Thyroid gland (tissue), 4 donors: ENCODE measurements at regions not wholly inside any gene's neighbourhood (a gene's known extent, or its start where the extent isn't known, plus 50 kb on each side); places are given as distances from the start of the nearest gene placed in this dataset.
A peak's percentile ranks its signal among the peaks of the same experiment; 100 is the strongest.

Source experiments
- DNase-seq, 2 donors: peaks; one replicate each; pipeline ENCODE4 v3.0.0-alpha.2; 2019
- H3K27ac ChIP-seq, 3 donors: fragments of 200-600 bp; sonication (generic); 1 replicate in 2 of 3; 2 replicates in 1 of 3; pipeline ENCODE4 v1.5.1; 2016 to 2019; ENCODE audit warnings: mild to moderate bottlenecking in 1 of 3, moderate library complexity in 1 of 3
- H3K27me3 ChIP-seq: fragments of 200-600 bp; sonication (generic); one replicate; pipeline ENCODE4 v1.5.1; 2019
- H3K36me3 ChIP-seq, 2 donors: fragments of 200-600 bp; sonication (generic); one replicate each; pipeline ENCODE4 v1.5.1; 2016 to 2019
- H3K4me1 ChIP-seq, 2 donors: fragments of 200-600 bp; sonication (generic); one replicate each; pipeline ENCODE4 v1.5.1; 2017 to 2019
- H3K4me3 ChIP-seq, 3 donors: fragments of 200-600 bp; sonication (generic); replicated peaks in 1 of 3; 1 replicate in 2 of 3; 2 replicates in 1 of 3; pipeline ENCODE4 v1.5.1; 2016; ENCODE audit warnings: mild to moderate bottlenecking in 1 of 3
- H3K9me3 ChIP-seq: fragments of 200-600 bp; sonication (generic); one replicate; pipeline ENCODE4 v1.5.1; 2017
- CTCF ChIP-seq, 6 experiments: fragments of 200-600 bp in 3 of 6; fragments of 450-650 bp in 3 of 6; sonication (generic) in 3 of 6; IDR thresholded peaks; one replicate each; pipeline ENCODE4 v1.5.1; 2016 to 2019; ENCODE audit warnings: antibody characterized with exemption in 6 of 6, mild to moderate bottlenecking in 2 of 6, inconsistent platforms in 1 of 6, moderate library complexity in 1 of 6
- POLR2A ChIP-seq, 2 donors: fragments of 450-650 bp; IDR thresholded peaks; one replicate each; pipeline ENCODE4 v1.6.1; 2017; ENCODE audit warnings: antibody characterized with exemption in 2 of 2, mild to moderate bottlenecking in 2 of 2, moderate library complexity in 1 of 2
- WGBS, 2 donors: methylation state at CpG; one replicate each; pipeline ENCODE4 v1.1.5; 2017; 5-methylcytosine and 5-hydroxymethylcytosine counted together
- intact Hi-C: fragments of 100-400 bp; cut with DNase I; formaldehyde crosslinking; loops from one replicate; pipeline ENCODE4 v1.15.1; 2023

- no peaks in the 10 kb centered on the region for H3K9me3 ChIP-seq
- intact Hi-C loops: no loop called here
- no peak for TF ChIP-seq CTCF (IDR thresholded peaks at IDR 0.05)
- TF ChIP-seq POLR2A (IDR thresholded peaks at IDR 0.05): no peak
- DNase-seq: no peak
- H3K36me3 ChIP-seq: no peaks in the 10 kb centered on the region
- no peaks in the 10 kb centered on the region for H3K27me3 ChIP-seq
- no peak overlapping the region for H3K27ac ChIP-seq
- H3K4me3 ChIP-seq: no peak overlapping the region
- H3K4me1 ChIP-seq: no peaks in the 10 kb centered on the region
Measured at GRCh38 chr2:56450772-56451171, 267.0 kb downstream of the CCDC85A start.

- 84 to 91% methylated on average over 2 of the region's 2 CpGs for WGBS, 2 donors
- intact Hi-C loops: no loop called here
Measured at GRCh38 chr2:56455642-56456041, 271.9 kb downstream of the CCDC85A start.

GRCh38 chr2:56456791-56457190, 273.0 kb downstream of the CCDC85A start:
- 38 to 50% methylated on average over 1 of the region's 1 CpG for WGBS, 2 donors

More at GRCh38 chr2:56455642-56456041, 271.9 kb downstream of the CCDC85A start:
- Histone ChIP-seq H3K4me3 (no peak overlapping the region), H3K9me3 (no peaks in the 10 kb centered on the region), H3K27ac (no peak overlapping the region), H3K27me3 (no peaks in the 10 kb centered on the region), H3K4me1 (peaks cover 4 to 8% of the 10 kb centered on the region in 2 donors), H3K36me3 (no peaks in the 10 kb centered on the region)
- TF ChIP-seq POLR2A (IDR thresholded peaks at IDR 0.05) (no peak), CTCF (IDR thresholded peaks at IDR 0.05) (no peak)
- DNase-seq: no peak

GRCh38 chr2:56460508-56460907, 276.7 kb downstream of the CCDC85A start:
- Histone ChIP-seq H3K4me3 (no peak overlapping the region), H3K27ac (no peak overlapping the region), H3K27me3 (no peaks in the 10 kb centered on the region), H3K9me3 (no peaks in the 10 kb centered on the region), H3K4me1 (peaks cover 4 to 8% of the 10 kb centered on the region in 2 donors), H3K36me3 (no peaks in the 10 kb centered on the region)
- 88 to 100% methylated on average over 1 of the region's 1 CpG for WGBS, 2 donors
- intact Hi-C loops: no loop called here
- TF ChIP-seq POLR2A (IDR thresholded peaks at IDR 0.05) (no peak), CTCF (IDR thresholded peaks at IDR 0.05) (no peak)
- DNase-seq: no peak

More at GRCh38 chr2:56456791-56457190, 273.0 kb downstream of the CCDC85A start:
- Histone ChIP-seq H3K4me3 (no peak overlapping the region), H3K9me3 (no peaks in the 10 kb centered on the region), H3K36me3 (no peaks in the 10 kb centered on the region), H3K27ac (no peak overlapping the region), H3K4me1 (peaks cover 4 to 8% of the 10 kb centered on the region in 2 donors), H3K27me3 (no peaks in the 10 kb centered on the region)
- TF ChIP-seq CTCF (IDR thresholded peaks at IDR 0.05) (no peak), POLR2A (IDR thresholded peaks at IDR 0.05) (no peak)
- DNase-seq: peak; percentile 70 to 71
- intact Hi-C loops: no loop called here

- TF ChIP-seq CTCF (IDR thresholded peaks at IDR 0.05) (no peak), POLR2A (IDR thresholded peaks at IDR 0.05) (no peak)
- 92 to 96% methylated on average over 3 of the region's 3 CpGs for WGBS, 2 donors
Measured at GRCh38 chr2:56464066-56464465, 280.3 kb downstream of the CCDC85A start.

More at GRCh38 chr2:56464066-56464465, 280.3 kb downstream of the CCDC85A start:
- Histone ChIP-seq H3K4me3 (no peak overlapping the region), H3K4me1 (no peaks in the 10 kb centered on the region), H3K27ac (no peak overlapping the region), H3K36me3 (no peaks in the 10 kb centered on the region), H3K9me3 (no peaks in the 10 kb centered on the region), H3K27me3 (no peaks in the 10 kb centered on the region)
- intact Hi-C loops: no loop called here
- no peak for DNase-seq
